Ovary (tissue), 3 donors: ENCODE measurements at regions not wholly inside any gene's neighbourhood (a gene's known extent, or its start where the extent isn't known, plus 50 kb on each side); places are given as distances from the start of the nearest gene placed in this dataset.

Source experiments
- POLR2A ChIP-seq: fragments of 450-650 bp; IDR thresholded peaks from one replicate; pipeline ENCODE4 v1.6.1; 2017; ENCODE audit warnings: antibody characterized with exemption, mild to moderate bottlenecking, moderate library complexity
- TF ChIP-seq, protein P1 (sequence below), 3 donors: fragments of 450-650 bp in 2 of 3; fragments of 200-600 bp in 1 of 3; IDR thresholded peaks; one replicate each; pipeline versions ENCODE4 v1.5.1 to v1.8.0; 2016 to 2022; ENCODE audit warnings: antibody characterized with exemption in 3 of 3, mild to moderate bottlenecking in 1 of 3
- donor health status: DM: no; HTN: no; CAD: no.

DNA sequence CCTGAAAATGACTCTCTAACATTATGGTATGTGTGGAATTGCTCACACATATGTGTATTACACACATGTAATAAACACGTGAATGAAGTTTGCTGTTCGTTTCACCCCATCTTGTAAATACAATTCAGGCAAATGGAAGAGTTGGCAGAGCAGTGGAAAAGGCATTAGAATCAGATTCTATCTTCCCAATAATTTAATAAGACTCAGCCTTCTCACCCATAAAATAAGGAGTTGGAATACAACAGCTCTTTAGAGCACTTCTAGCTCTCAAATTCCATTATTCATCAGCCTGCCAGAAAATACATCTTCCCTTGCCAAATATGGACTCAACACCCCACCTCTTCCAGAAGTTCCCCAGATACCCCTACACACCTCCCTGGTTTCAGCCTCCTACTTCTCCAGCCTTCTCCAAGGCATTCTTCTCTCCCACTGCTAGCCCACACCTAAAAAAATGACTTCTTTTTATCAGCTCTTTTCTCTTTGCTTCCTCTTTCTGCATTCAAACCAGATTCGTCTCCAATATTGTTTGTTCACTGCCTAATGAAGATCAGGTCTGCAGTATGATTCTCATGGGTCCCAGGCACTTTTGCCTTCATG is 66.2 kb upstream of the DYRK2 start:
- TF ChIP-seq, protein P1, sequence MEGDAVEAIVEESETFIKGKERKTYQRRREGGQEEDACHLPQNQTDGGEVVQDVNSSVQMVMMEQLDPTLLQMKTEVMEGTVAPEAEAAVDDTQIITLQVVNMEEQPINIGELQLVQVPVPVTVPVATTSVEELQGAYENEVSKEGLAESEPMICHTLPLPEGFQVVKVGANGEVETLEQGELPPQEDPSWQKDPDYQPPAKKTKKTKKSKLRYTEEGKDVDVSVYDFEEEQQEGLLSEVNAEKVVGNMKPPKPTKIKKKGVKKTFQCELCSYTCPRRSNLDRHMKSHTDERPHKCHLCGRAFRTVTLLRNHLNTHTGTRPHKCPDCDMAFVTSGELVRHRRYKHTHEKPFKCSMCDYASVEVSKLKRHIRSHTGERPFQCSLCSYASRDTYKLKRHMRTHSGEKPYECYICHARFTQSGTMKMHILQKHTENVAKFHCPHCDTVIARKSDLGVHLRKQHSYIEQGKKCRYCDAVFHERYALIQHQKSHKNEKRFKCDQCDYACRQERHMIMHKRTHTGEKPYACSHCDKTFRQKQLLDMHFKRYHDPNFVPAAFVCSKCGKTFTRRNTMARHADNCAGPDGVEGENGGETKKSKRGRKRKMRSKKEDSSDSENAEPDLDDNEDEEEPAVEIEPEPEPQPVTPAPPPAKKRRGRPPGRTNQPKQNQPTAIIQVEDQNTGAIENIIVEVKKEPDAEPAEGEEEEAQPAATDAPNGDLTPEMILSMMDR (IDR thresholded peaks at IDR 0.05) = no peak
- TF ChIP-seq POLR2A = no peak
